H1 (cell line): ENCODE measurements at regions not wholly inside any gene's neighbourhood (a gene's known extent, or its start where the extent isn't known, plus 50 kb on each side); places are given as distances from the start of the nearest gene placed in this dataset.

Source experiments
- RXRA ChIP-seq: IDR thresholded peaks from 2 replicates; pipeline ENCODE4 v1.6.1; 2011; ENCODE audit warnings: low read depth, mild to moderate bottlenecking, low read length, moderate library complexity; ENCODE audit not compliant: insufficient read depth

GRCh38 chr1:90107990-90108389, 113.1 kb downstream of the ZNF326 start (continued):
- no peak for TF ChIP-seq RXRA
